ENCODE measurements at regions not wholly inside any gene's neighbourhood (a gene's known extent, or its start where the extent isn't known, plus 50 kb on each side); places are given as distances from the start of the nearest gene placed in this dataset.
"Not testable (repeated sequence)": the region's sequence is repeated elsewhere in the genome, so short reads cannot be mapped to it uniquely, and the experiment has no call there.

- 0% methylated on average over 1 of the region's 1 CpG for WGBS (ENCODE audit: missing lambda C conversion rate)
- no peak overlapping the region for H3K27ac ChIP-seq
- ChIA-PET CTCF (interaction anchor here (0.6 kb wide), 1 partner anchor 720 kb away, joined by 4 read pairs; no protein-coding TSS in a partner anchor), POLR2A (no interaction called here)
- H3K4me1 ChIP-seq, result no peaks in the 10 kb centered on the region
- ATAC-seq, result no peak
- H3K9me3 ChIP-seq, result no peaks in the 10 kb centered on the region
- FAIRE-seq, result no peak
- H3K4me2 ChIP-seq, result no peak overlapping the region
- no peak for TF ChIP-seq ESRRA (IDR thresholded peaks at IDR 0.05; ENCODE audit: borderline replicate concordance, low read length)
- no peak overlapping the region for H3K4me3 ChIP-seq
- DNase-seq (ENCODE audit: low read depth in 1 of 2, low spot score in 1 of 2), result no peak
These were observed 426.4 kb downstream of the TMEM121 start for GRCh38 chr14:105952826-105953225.

DNA sequence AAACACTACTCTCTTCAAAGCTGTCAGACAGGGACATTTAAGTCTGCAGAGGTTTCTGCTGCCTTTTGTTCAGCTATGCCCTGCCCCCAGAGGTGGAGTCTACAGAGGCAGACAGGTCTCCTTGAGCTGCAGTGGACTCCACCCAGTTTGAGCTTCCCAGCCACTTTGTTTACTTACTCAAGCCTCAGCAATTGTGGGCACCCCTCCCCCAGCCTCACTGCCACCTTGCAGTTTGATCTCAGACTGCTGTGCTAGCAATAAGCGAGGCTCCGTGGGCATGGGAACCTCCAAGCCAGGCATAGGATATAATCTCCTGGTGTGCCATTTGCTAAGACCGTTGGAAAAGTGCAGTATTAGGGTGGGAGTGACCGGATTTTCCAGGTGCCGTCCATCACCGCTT is 435.2 kb downstream of the TMEM121 start:
- H3K27ac ChIP-seq; DNase-seq (ENCODE audit: low read depth in 1 of 2, low spot score in 1 of 2); FAIRE-seq; H3K4me1 ChIP-seq; ATAC-seq; H3K4me2 ChIP-seq; H3K9me3 ChIP-seq; POLR2A ChIA-PET; H3K4me3 ChIP-seq: not testable (repeated sequence)
- 3% methylated on average over 5 of the region's 6 CpGs for WGBS (ENCODE audit: missing lambda C conversion rate)
- CTCF ChIA-PET, result interaction anchor here (1.0 kb wide), 1 partner anchor 40 kb away, joined by 3 read pairs; no protein-coding TSS in a partner anchor

GRCh38 chr14:105962532-105962931 is 436.1 kb downstream of the TMEM121 start:
- H3K4me2 ChIP-seq, result no peak overlapping the region
- ChIA-PET POLR2A (no interaction called here), CTCF (interaction anchor here (1.0 kb wide), 1 partner anchor 39 kb away, joined by 3 read pairs; no protein-coding TSS in a partner anchor)
- no peak for ATAC-seq
- no peak for FAIRE-seq
- no peaks in the 10 kb centered on the region for H3K4me1 ChIP-seq
- 7% methylated on average over 3 of the region's 3 CpGs for WGBS (ENCODE audit: missing lambda C conversion rate)
- peaks cover 8% of the 10 kb centered on the region; the same call in 1 of the 3 replicates for H3K9me3 ChIP-seq
- no peak overlapping the region for H3K27ac ChIP-seq
- no peak for DNase-seq (ENCODE audit: low read depth in 1 of 2, low spot score in 1 of 2)
- H3K4me3 ChIP-seq, result no peak overlapping the region
- TF ChIP-seq RCOR1 (IDR thresholded peaks at IDR 0.05; ENCODE audit: low read depth, low read length) (no peak), BHLHE40 (IDR thresholded peaks at IDR 0.05; ENCODE audit: low read depth, low read length) (no peak), SMC3 (IDR thresholded peaks at IDR 0.05) (no peak), CHD4 (IDR thresholded peaks at IDR 0.05; ENCODE audit: borderline replicate concordance) (no peak), KDM5A (IDR thresholded peaks at IDR 0.05) (no peak), ZC3H11A (IDR thresholded peaks at IDR 0.05) (no peak), JUNB (IDR thresholded peaks at IDR 0.05) (no peak)
- TF ChIP-seq, protein P1, sequence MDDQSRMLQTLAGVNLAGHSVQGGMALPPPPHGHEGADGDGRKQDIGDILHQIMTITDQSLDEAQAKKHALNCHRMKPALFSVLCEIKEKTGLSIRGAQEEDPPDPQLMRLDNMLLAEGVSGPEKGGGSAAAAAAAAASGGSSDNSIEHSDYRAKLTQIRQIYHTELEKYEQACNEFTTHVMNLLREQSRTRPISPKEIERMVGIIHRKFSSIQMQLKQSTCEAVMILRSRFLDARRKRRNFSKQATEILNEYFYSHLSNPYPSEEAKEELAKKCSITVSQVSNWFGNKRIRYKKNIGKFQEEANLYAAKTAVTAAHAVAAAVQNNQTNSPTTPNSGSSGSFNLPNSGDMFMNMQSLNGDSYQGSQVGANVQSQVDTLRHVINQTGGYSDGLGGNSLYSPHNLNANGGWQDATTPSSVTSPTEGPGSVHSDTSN (IDR thresholded peaks at IDR 0.05), result no peak

DNA sequence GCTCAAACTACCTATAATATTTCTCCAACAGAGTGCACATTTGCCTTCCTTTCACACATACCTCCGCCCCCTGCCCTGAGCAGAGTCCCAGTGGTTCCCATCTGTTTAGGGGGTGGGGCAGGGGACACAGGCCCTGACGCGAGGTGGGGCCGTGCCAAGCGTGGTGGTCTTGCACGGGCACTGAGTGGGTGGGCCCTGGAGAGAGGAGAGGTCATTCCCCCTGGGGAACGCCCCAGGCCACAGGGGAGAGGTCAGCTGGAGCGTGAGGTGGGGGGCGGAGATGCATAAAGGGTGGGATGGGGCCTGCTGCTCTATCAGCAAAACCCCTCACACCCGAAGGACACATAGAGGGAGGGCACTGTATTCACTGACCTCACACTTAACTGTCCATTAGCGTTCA is 441.9 kb downstream of the TMEM121 start:
- Histone ChIP-seq H3K4me1 (no peaks in the 10 kb centered on the region), H3K27ac (no peak overlapping the region), H3K4me2 (no peak overlapping the region), H3K4me3 (no peak overlapping the region), H3K9me3 (no peaks in the 10 kb centered on the region)
- ChIA-PET POLR2A (no interaction called here), CTCF (no interaction called here)
- 4% methylated on average over 4 of the region's 11 CpGs for WGBS (ENCODE audit: missing lambda C conversion rate)
- DNase-seq (ENCODE audit: low read depth in 1 of 2, low spot score in 1 of 2), result no peak
- no peak for TF ChIP-seq ZNF302 (CRISPR knock-in tag; IDR thresholded peaks at IDR 0.05)
- TF ChIP-seq CBX2 (IDR thresholded peaks at IDR 0.05; ENCODE audit: borderline replicate concordance, low read depth), result no peak
- TF ChIP-seq ESRRA (IDR thresholded peaks at IDR 0.05; ENCODE audit: borderline replicate concordance, low read length), result no peak
- TF ChIP-seq GATA3 (IDR thresholded peaks at IDR 0.05; ENCODE audit: borderline replicate concordance), result no peak
- no peak for TF ChIP-seq BCL3 (IDR thresholded peaks at IDR 0.05)
- no peak for TF ChIP-seq CTCF (IDR thresholded peaks at IDR 0.05)
- TF ChIP-seq CEBPB (IDR thresholded peaks at IDR 0.05), result no peak
- TF ChIP-seq POLR2A (IDR thresholded peaks at IDR 0.05; ENCODE audit: low read length), result no peak
- TF ChIP-seq, protein P2, sequence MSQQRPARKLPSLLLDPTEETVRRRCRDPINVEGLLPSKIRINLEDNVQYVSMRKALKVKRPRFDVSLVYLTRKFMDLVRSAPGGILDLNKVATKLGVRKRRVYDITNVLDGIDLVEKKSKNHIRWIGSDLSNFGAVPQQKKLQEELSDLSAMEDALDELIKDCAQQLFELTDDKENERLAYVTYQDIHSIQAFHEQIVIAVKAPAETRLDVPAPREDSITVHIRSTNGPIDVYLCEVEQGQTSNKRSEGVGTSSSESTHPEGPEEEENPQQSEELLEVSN (IDR thresholded peaks at IDR 0.05; ENCODE audit: borderline replicate concordance, low read depth), result no peak
- TF ChIP-seq HOXB13 (CRISPR knock-in tag; IDR thresholded peaks at IDR 0.05; ENCODE audit: low read depth), result no peak
- no peak for TF ChIP-seq EHMT2 (IDR thresholded peaks at IDR 0.05; ENCODE audit: low read depth)
- no peak for TF ChIP-seq POLR2AphosphoS2 (conservative IDR thresholded peaks at IDR 0.05; ENCODE audit: low read length)
- TF ChIP-seq TP53 (CRISPR knock-in tag; IDR thresholded peaks at IDR 0.05), result no peak
- TF ChIP-seq, protein P1 (IDR thresholded peaks at IDR 0.05), result no peak
- no peak for ATAC-seq
- no peak for FAIRE-seq

- H3K27ac ChIP-seq; FAIRE-seq; H3K4me1 ChIP-seq; CTCF ChIA-PET; ATAC-seq; DNase-seq (ENCODE audit: low read depth in 1 of 2, low spot score in 1 of 2); H3K4me2 ChIP-seq; H3K9me3 ChIP-seq; H3K4me3 ChIP-seq; POLR2A ChIA-PET: not testable (repeated sequence)
- 0% methylated on average over 4 of the region's 6 CpGs for WGBS (ENCODE audit: missing lambda C conversion rate)
These were observed 442.6 kb downstream of the TMEM121 start for GRCh38 chr14:105969026-105969425.
